ENCODE measurements at regions not wholly inside any gene's neighbourhood (a gene's known extent, or its start where the extent isn't known, plus 50 kb on each side); places are given as distances from the start of the nearest gene placed in this dataset.
A peak's percentile ranks its signal among the peaks of the same experiment; 100 is the strongest.

DNA sequence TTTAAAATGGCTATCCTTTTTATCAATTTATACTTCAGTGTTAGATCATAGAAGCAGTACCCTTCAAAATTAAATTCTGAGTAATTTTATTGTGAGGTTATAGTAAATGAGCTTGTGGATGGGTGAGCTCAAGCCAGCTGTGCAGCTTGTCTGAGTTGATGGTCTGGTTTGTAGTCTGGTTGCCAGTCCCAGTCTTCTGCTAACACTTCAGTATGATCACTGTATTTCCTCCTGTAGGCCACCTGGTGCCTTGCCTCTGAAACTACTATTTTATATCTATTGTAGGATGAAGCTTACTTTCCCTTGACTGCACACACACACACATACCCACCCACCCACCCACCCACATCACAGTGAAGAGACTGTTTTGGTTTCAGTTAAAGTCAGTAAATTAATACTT is 496.4 kb downstream of the PCNX1 start:
- no peak overlapping the region for H3K4me3 ChIP-seq (ENCODE audit: control insufficient read depth, low read depth, low read length)
- TF ChIP-seq, protein P1, sequence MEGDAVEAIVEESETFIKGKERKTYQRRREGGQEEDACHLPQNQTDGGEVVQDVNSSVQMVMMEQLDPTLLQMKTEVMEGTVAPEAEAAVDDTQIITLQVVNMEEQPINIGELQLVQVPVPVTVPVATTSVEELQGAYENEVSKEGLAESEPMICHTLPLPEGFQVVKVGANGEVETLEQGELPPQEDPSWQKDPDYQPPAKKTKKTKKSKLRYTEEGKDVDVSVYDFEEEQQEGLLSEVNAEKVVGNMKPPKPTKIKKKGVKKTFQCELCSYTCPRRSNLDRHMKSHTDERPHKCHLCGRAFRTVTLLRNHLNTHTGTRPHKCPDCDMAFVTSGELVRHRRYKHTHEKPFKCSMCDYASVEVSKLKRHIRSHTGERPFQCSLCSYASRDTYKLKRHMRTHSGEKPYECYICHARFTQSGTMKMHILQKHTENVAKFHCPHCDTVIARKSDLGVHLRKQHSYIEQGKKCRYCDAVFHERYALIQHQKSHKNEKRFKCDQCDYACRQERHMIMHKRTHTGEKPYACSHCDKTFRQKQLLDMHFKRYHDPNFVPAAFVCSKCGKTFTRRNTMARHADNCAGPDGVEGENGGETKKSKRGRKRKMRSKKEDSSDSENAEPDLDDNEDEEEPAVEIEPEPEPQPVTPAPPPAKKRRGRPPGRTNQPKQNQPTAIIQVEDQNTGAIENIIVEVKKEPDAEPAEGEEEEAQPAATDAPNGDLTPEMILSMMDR (conservative IDR thresholded peaks at IDR 0.05; ENCODE audit: control insufficient read depth, insufficient read depth, low read depth, low read length), result peak; percentile 13
- peak; percentile 40 for DNase-seq (ENCODE audit: low read depth)

DNA sequence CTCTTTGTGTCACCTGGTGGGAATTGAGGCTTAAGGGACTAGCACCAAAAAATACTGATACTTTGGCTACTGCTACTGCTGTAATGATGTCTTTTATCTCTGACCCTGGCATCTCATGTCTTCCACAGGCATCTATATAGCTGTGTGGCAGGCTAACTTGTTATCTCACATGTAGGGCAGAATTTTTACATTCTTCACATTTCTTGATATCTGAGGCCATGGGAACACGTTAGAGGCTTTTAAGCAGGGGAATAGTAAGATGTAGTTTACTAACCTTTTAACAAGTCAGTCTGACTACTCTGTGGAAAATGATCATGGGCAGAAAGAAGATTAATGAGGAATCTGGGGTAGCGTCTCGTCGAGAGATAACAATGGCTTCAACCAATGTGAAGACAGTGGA is 498.4 kb downstream of the PCNX1 start:
- H3K4me3 ChIP-seq (ENCODE audit: control insufficient read depth, low read depth, low read length), result no peak overlapping the region
- TF ChIP-seq, protein P1 (conservative IDR thresholded peaks at IDR 0.05; ENCODE audit: control insufficient read depth, insufficient read depth, low read depth, low read length), result no peak
- DNase-seq (ENCODE audit: low read depth), result no peak

DNA sequence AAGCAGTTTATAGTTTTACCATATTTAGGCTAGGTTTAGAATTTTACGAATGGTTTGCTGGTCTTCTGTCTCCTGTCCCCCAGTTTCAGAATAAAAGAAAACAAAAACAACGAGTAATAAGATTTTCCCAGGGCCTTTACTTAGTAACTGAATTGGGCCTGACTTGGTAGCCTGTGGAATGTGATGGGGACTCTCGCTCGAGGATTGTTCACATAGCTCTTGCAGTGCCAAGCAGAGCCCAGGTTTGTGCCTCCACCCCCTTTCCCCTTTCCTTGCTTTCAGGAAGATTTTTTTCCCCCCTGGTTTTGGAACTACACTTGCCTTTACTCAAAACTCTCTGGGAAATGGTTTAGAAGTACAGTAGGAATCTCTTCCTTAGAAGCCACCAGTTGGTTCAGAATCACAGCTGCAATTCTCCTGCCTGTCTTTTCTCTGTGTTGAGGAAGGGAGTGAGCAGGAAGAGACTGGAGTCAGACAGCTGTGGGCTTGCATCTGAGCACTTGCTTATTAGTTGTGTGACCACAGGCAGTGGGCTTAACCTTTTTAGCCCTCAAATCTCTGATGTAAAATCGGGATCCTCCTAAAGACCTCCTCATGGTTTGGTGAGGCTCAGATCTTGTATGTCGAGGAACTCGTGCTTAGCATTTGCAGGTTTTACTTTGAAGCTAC is 501.2 kb downstream of the PCNX1 start:
- no peak overlapping the region for H3K4me3 ChIP-seq (ENCODE audit: control insufficient read depth, low read depth, low read length)
- no peak for DNase-seq (ENCODE audit: low read depth)
- TF ChIP-seq, protein P1 (conservative IDR thresholded peaks at IDR 0.05; ENCODE audit: control insufficient read depth, insufficient read depth, low read depth, low read length), result no peak

DNA sequence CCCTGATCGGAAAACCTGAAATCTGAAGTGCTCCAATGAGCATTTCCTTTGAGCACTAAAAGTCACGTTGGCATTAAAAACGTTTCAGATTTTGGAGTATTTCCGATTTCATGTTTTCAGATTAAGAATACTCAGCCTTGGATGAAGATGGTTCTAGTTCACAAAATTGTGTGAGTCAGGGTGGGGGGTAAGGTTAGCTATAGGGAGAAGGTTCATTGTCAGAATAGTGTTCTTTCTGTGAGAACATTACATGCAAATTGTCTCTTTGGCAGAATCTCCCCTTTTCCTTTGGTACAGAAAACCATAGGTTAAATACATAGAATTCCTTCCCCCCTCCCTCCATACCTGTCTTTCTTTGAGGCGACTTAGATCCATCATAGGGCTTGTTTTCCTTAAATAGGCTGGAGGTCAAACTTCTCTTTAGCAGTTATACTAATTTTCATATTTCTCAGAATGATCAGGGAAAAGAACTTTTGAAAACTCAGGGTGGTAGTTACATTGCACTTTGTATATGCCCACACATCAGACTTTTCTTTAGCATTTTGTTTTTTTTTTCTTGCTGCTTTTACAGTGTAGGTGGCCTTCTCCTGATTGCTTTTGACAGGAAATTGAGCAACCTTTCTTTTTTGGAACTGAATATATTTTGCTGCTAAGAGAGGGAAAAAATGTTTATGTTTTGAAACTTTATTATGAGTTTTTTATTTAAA is 503.5 kb downstream of the PCNX1 start:
- DNase-seq (ENCODE audit: low read depth), result no peak
- TF ChIP-seq, protein P1 (conservative IDR thresholded peaks at IDR 0.05; ENCODE audit: control insufficient read depth, insufficient read depth, low read depth, low read length), result no peak

DNA sequence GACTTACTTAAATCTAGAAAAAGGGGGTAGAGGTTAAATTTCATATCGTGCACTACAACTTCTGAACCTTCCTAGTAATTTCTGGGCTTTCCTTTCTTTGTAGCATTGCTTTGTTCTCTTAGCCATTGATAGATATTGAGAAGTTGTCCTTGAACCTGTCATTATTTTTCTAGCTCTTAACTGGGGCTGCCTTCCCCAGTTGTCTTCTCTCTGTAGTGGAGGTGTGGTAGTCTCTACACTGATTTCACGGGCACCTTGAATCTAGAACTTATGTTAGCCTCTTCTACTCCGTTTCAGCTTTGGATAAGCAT is 504.0 kb downstream of the PCNX1 start:
- H3K4me3 ChIP-seq (ENCODE audit: control insufficient read depth, low read depth, low read length), result no peak overlapping the region
- TF ChIP-seq, protein P1 (conservative IDR thresholded peaks at IDR 0.05; ENCODE audit: control insufficient read depth, insufficient read depth, low read depth, low read length), result no peak
- no peak for DNase-seq (ENCODE audit: low read depth)

More for the DNA sequence above, 503.5 kb downstream of the PCNX1 start:
- no peak overlapping the region for H3K4me3 ChIP-seq (ENCODE audit: control insufficient read depth, low read depth, low read length)

DNA sequence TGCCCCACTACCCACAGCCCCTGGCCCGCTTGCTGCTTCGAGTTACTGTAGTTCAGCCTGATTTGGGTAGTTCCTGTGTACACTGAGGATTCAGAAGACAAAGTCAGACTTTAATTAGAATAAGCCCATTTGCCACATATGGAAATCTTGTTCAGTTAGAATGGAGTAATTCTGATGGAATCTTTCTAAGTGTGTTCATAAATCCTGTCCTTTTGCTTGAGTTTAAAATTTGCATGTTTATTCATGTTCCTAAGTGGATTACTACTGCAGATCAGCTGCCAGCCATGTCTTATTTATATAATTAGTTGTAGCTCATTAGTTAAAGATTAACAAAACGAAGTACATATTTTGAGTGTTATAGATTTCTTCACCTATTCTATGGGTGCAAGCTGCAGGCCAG is 504.5 kb downstream of the PCNX1 start:
- no peak for DNase-seq (ENCODE audit: low read depth)
- TF ChIP-seq, protein P1 (conservative IDR thresholded peaks at IDR 0.05; ENCODE audit: control insufficient read depth, insufficient read depth, low read depth, low read length), result no peak
- no peak overlapping the region for H3K4me3 ChIP-seq (ENCODE audit: control insufficient read depth, low read depth, low read length)

All from fibroblast of mammary gland (primary cell).